ENCODE measurements at regions not wholly inside any gene's neighbourhood (a gene's known extent, or its start where the extent isn't known, plus 50 kb on each side); places are given as distances from the start of the nearest gene placed in this dataset.

- TF ChIP-seq AKNA (CRISPR knock-in tag; IDR thresholded peaks at IDR 0.05; ENCODE audit: borderline replicate concordance) (no peak), PHB2 (IDR thresholded peaks at IDR 0.05; ENCODE audit: partially characterized antibody) (no peak), ZNF770 (CRISPR knock-in tag; IDR thresholded peaks at IDR 0.05) (no peak), BRD4 (CRISPR knock-in tag; IDR thresholded peaks at IDR 0.05) (no peak), ZSCAN12 (CRISPR knock-in tag; IDR thresholded peaks at IDR 0.05) (no peak), KDM2A (CRISPR knock-in tag; IDR thresholded peaks at IDR 0.05; ENCODE audit: borderline replicate concordance, low read depth) (no peak), ZNF607 (CRISPR knock-in tag; IDR thresholded peaks at IDR 0.05; ENCODE audit: borderline replicate concordance) (no peak), THYN1 (CRISPR knock-in tag; IDR thresholded peaks at IDR 0.05; ENCODE audit: borderline replicate concordance, low read depth) (no peak), ZNF616 (CRISPR knock-in tag; IDR thresholded peaks at IDR 0.05; ENCODE audit: low read depth) (no peak), CEBPG (CRISPR knock-in tag; IDR thresholded peaks at IDR 0.05) (no peak)
These were observed 217.2 kb downstream of the NFKBIZ start (continued) for GRCh38 chr3:102066470-102066869.
